ENCODE measurements at regions not wholly inside any gene's neighbourhood (a gene's known extent, or its start where the extent isn't known, plus 50 kb on each side); places are given as distances from the start of the nearest gene placed in this dataset.
"Not testable (repeated sequence)": the region's sequence is repeated elsewhere in the genome, so short reads cannot be mapped to it uniquely, and the experiment has no call there.

DNA sequence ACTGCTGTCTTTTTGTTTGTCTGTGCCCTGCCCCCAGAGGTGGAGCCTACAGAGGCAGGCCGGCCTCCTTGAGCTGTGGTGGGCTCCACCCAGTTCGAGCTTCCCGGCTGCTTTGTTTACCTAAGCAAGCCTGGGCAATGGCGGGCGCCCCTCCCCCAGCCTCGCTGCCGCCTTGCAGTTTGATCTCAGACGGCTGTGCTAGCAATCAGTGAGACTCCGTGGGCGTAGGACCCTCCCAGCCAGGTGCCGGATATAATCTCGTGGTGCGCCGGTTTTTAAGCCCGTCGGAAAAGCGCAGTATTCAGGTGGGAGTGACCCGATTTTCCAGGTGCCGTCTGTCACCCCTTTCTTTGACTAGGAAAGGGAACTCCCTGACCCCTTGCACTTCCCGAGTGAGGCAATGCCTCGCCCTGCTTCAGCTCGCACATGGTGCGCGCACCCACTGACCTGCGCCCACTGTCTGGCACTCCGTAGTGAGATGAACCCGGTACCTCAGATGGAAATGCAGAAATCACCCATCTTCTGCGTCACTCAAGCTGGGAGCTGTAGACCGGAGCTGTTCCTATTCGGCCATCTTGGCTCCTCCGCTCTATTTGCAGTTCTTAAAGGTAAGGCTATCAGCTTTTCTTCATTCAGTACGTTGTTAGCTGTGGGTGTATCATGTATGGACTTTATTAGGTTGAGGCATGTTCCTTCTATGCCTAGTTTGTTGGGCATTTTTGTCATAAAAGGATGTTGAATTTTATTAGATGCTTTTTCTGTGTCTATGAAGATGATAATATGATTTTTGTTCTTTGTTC, 178.3 kb downstream of the CDCA7 start:
- TF ChIP-seq, protein P1, sequence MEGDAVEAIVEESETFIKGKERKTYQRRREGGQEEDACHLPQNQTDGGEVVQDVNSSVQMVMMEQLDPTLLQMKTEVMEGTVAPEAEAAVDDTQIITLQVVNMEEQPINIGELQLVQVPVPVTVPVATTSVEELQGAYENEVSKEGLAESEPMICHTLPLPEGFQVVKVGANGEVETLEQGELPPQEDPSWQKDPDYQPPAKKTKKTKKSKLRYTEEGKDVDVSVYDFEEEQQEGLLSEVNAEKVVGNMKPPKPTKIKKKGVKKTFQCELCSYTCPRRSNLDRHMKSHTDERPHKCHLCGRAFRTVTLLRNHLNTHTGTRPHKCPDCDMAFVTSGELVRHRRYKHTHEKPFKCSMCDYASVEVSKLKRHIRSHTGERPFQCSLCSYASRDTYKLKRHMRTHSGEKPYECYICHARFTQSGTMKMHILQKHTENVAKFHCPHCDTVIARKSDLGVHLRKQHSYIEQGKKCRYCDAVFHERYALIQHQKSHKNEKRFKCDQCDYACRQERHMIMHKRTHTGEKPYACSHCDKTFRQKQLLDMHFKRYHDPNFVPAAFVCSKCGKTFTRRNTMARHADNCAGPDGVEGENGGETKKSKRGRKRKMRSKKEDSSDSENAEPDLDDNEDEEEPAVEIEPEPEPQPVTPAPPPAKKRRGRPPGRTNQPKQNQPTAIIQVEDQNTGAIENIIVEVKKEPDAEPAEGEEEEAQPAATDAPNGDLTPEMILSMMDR (IDR thresholded peaks at IDR 0.05; ENCODE audit: low read depth, low read length, poor library complexity, severe bottlenecking) = not testable (repeated sequence)
- not testable (repeated sequence) for TF ChIP-seq EZH2phosphoT487 (IDR thresholded peaks at IDR 0.05; ENCODE audit: borderline replicate concordance, low read length)
